Ascending aorta (tissue), 2 donors: ENCODE measurements at regions not wholly inside any gene's neighbourhood (a gene's known extent, or its start where the extent isn't known, plus 50 kb on each side); places are given as distances from the start of the nearest gene placed in this dataset.

ENCODE experiments used
- DNase-seq, 2 donors: peaks; one replicate each; pipeline ENCODE4 v3.0.0-alpha.2; 2019; ENCODE audit warnings: low spot score in 2 of 2
- H3K27ac ChIP-seq, 2 donors: fragments of 200-600 bp; sonication (generic); one replicate each; pipeline ENCODE4 v1.5.1; 2016 to 2017; ENCODE audit warnings: mild to moderate bottlenecking in 1 of 2
- H3K27me3 ChIP-seq: fragments of 200-600 bp; sonication (generic); one replicate; pipeline ENCODE4 v1.5.1; 2017
- H3K36me3 ChIP-seq, 2 donors: fragments of 200-600 bp; sonication (generic); one replicate each; pipeline ENCODE4 v1.5.1; 2016
- H3K4me1 ChIP-seq, 2 donors: fragments of 200-600 bp; sonication (generic); one replicate each; pipeline ENCODE4 v1.5.1; 2016 to 2017; ENCODE audit warnings: mild to moderate bottlenecking in 1 of 2
- H3K4me3 ChIP-seq, 2 donors: fragments of 200-600 bp; sonication (generic); one replicate each; pipeline ENCODE4 v1.5.1; 2016 to 2017; ENCODE audit warnings: mild to moderate bottlenecking in 1 of 2
- H3K9me3 ChIP-seq, 2 donors: fragments of 200-600 bp; sonication (generic); one replicate each; pipeline ENCODE4 v1.5.1; 2016
- CTCF ChIP-seq, 3 experiments: fragments of 200-600 bp in 2 of 3; fragments of 450-650 bp in 1 of 3; sonication (generic) in 2 of 3; IDR thresholded peaks; one replicate each; pipeline ENCODE4 v1.5.1; 2016 to 2019; ENCODE audit warnings: antibody characterized with exemption in 3 of 3, mild to moderate bottlenecking in 1 of 3, moderate library complexity in 1 of 3
- intact Hi-C: fragments of 100-400 bp; cut with DNase I; formaldehyde crosslinking; loops from one replicate; pipeline ENCODE4 v1.15.1; 2023

GRCh38 chr2:226274143-226274542 is 525.5 kb downstream of the IRS1 start:
- Histone ChIP-seq H3K27me3 (no peaks in the 10 kb centered on the region), H3K36me3 (no peaks in the 10 kb centered on the region), H3K9me3 (no peaks in the 10 kb centered on the region), H3K4me3 (no peak overlapping the region), H3K4me1 (no peaks in the 10 kb centered on the region), H3K27ac (no peak overlapping the region)
- TF ChIP-seq CTCF (IDR thresholded peaks at IDR 0.05) = no peak
- DNase-seq = no peak
- intact Hi-C loops = no loop called here

- TF ChIP-seq CTCF (IDR thresholded peaks at IDR 0.05) = no peak
- Histone ChIP-seq H3K27ac (no peak overlapping the region), H3K36me3 (no peaks in the 10 kb centered on the region), H3K9me3 (no peaks in the 10 kb centered on the region), H3K27me3 (no peaks in the 10 kb centered on the region), H3K4me3 (no peak overlapping the region), H3K4me1 (no peaks in the 10 kb centered on the region)
- DNase-seq = no peak
- intact Hi-C loops = no loop called here
These were observed 526.2 kb downstream of the IRS1 start for GRCh38 chr2:226273440-226273839.

GRCh38 chr2:226272435-226272834 is 527.2 kb downstream of the IRS1 start:
- H3K27ac ChIP-seq = no peak overlapping the region
- H3K36me3 ChIP-seq = no peaks in the 10 kb centered on the region
- no peaks in the 10 kb centered on the region for H3K4me1 ChIP-seq
- H3K9me3 ChIP-seq = no peaks in the 10 kb centered on the region
- DNase-seq = no peak
- intact Hi-C loops = no loop called here
- no peaks in the 10 kb centered on the region for H3K27me3 ChIP-seq
- no peak for TF ChIP-seq CTCF (IDR thresholded peaks at IDR 0.05)
- H3K4me3 ChIP-seq = no peak overlapping the region

- Histone ChIP-seq H3K36me3 (no peaks in the 10 kb centered on the region), H3K4me1 (no peaks in the 10 kb centered on the region), H3K27ac (no peak overlapping the region), H3K27me3 (no peaks in the 10 kb centered on the region), H3K9me3 (no peaks in the 10 kb centered on the region), H3K4me3 (no peak overlapping the region)
- TF ChIP-seq CTCF (IDR thresholded peaks at IDR 0.05) = no peak
- intact Hi-C loops = no loop called here
- no peak for DNase-seq
These were observed 529.1 kb downstream of the IRS1 start for GRCh38 chr2:226270285-226271058.

GRCh38 chr2:226267516-226268289 is 531.9 kb downstream of the IRS1 start:
- Histone ChIP-seq H3K27me3 (no peaks in the 10 kb centered on the region), H3K4me3 (no peak overlapping the region), H3K9me3 (no peaks in the 10 kb centered on the region), H3K27ac (no peak overlapping the region), H3K36me3 (no peaks in the 10 kb centered on the region), H3K4me1 (no peaks in the 10 kb centered on the region)
- intact Hi-C loops = no loop called here
- no peak for DNase-seq
- TF ChIP-seq CTCF (IDR thresholded peaks at IDR 0.05) = no peak
